Mesothelial cell of epicardium (in vitro differentiated cells): ENCODE measurements at regions not wholly inside any gene's neighbourhood (a gene's known extent, or its start where the extent isn't known, plus 50 kb on each side); places are given as distances from the start of the nearest gene placed in this dataset.

ENCODE experiments used
- DNase-seq, 2 experiments: peaks; one replicate each; pipeline ENCODE4 v3.0.0; 2021; ENCODE audit warnings: low spot score in 2 of 2; ENCODE audit not compliant: unreplicated experiment in 2 of 2
- H3K27ac Mint-ChIP-seq: 2 replicates; pipeline ENCODE4 v1.8.0; 2021; ENCODE audit warnings: mixed read lengths
- H3K27me3 Mint-ChIP-seq: 2 replicates; pipeline ENCODE4 v1.8.0; 2021; ENCODE audit warnings: low read depth, mixed read lengths
- H3K36me3 Mint-ChIP-seq: 2 replicates; pipeline ENCODE4 v1.8.0; 2021; ENCODE audit warnings: mixed read lengths
- H3K4me1 Mint-ChIP-seq: 2 replicates; pipeline ENCODE4 v1.8.0; 2021; ENCODE audit warnings: mixed read lengths
- H3K4me3 Mint-ChIP-seq: 2 replicates; pipeline ENCODE4 v1.8.0; 2021; ENCODE audit warnings: mild to moderate bottlenecking, moderate library complexity, mixed read lengths
- H3K9me3 Mint-ChIP-seq: 2 replicates; pipeline ENCODE4 v1.8.0; 2021; ENCODE audit warnings: mixed read lengths
- CTCF ChIP-seq: fragments of 200-600 bp; sonication (generic); IDR thresholded peaks from one replicate; pipeline ENCODE4 v1.5.0; 2021; ENCODE audit warnings: antibody characterized with exemption; ENCODE audit not compliant: unreplicated experiment

- H3K27ac Mint-ChIP-seq, result no peak overlapping the region
- TF ChIP-seq CTCF, result no peak
- DNase-seq, result no peak
- H3K4me1 Mint-ChIP-seq, result peaks cover 25% of the 10 kb centered on the region
- peaks cover 2% of the 10 kb centered on the region for H3K27me3 Mint-ChIP-seq
- H3K9me3 Mint-ChIP-seq, result peaks cover 19% of the 10 kb centered on the region
- H3K36me3 Mint-ChIP-seq, result peaks cover 8% of the 10 kb centered on the region
- no peak overlapping the region for H3K4me3 Mint-ChIP-seq
These were observed 435.4 kb upstream of the TSHZ3 start for GRCh38 chr19:31784671-31785101.

- Mint-ChIP-seq H3K36me3 (no peaks in the 10 kb centered on the region), H3K27ac (peak overlapping the region; percentile 47), H3K4me1 (peaks cover 41% of the 10 kb centered on the region), H3K9me3 (peaks cover 4% of the 10 kb centered on the region), H3K4me3 (no peak overlapping the region), H3K27me3 (no peaks in the 10 kb centered on the region)
- no peak for DNase-seq
- TF ChIP-seq CTCF, result no peak
These were observed 452.4 kb upstream of the TSHZ3 start for GRCh38 chr19:31801611-31802010.

- no peak for DNase-seq
- no peaks in the 10 kb centered on the region for H3K27me3 Mint-ChIP-seq
- no peak for TF ChIP-seq CTCF
- peak overlapping the region; percentile 51 for H3K27ac Mint-ChIP-seq
- H3K36me3 Mint-ChIP-seq, result no peaks in the 10 kb centered on the region
- peaks cover 46% of the 10 kb centered on the region for H3K4me1 Mint-ChIP-seq
- H3K4me3 Mint-ChIP-seq, result no peak overlapping the region
- H3K9me3 Mint-ChIP-seq, result no peaks in the 10 kb centered on the region
These were observed 454.7 kb upstream of the TSHZ3 start for GRCh38 chr19:31803835-31804446.

- Mint-ChIP-seq H3K27ac (peak overlapping the region; percentile 79), H3K4me1 (peaks cover 48% of the 10 kb centered on the region), H3K36me3 (no peaks in the 10 kb centered on the region), H3K27me3 (no peaks in the 10 kb centered on the region), H3K9me3 (no peaks in the 10 kb centered on the region), H3K4me3 (no peak overlapping the region)
- DNase-seq, result no peak
- no peak for TF ChIP-seq CTCF
These were observed 455.4 kb upstream of the TSHZ3 start for GRCh38 chr19:31804668-31805067.

GRCh38 chr19:31810536-31811109 is 461.4 kb upstream of the TSHZ3 start:
- Mint-ChIP-seq H3K4me3 (no peak overlapping the region), H3K9me3 (no peaks in the 10 kb centered on the region), H3K27ac (no peak overlapping the region), H3K27me3 (no peaks in the 10 kb centered on the region), H3K36me3 (no peaks in the 10 kb centered on the region), H3K4me1 (peaks cover 11% of the 10 kb centered on the region)
- TF ChIP-seq CTCF, result no peak
- no peak for DNase-seq
